ENCODE measurements at regions not wholly inside any gene's neighbourhood (a gene's known extent, or its start where the extent isn't known, plus 50 kb on each side); places are given as distances from the start of the nearest gene placed in this dataset.

DNA sequence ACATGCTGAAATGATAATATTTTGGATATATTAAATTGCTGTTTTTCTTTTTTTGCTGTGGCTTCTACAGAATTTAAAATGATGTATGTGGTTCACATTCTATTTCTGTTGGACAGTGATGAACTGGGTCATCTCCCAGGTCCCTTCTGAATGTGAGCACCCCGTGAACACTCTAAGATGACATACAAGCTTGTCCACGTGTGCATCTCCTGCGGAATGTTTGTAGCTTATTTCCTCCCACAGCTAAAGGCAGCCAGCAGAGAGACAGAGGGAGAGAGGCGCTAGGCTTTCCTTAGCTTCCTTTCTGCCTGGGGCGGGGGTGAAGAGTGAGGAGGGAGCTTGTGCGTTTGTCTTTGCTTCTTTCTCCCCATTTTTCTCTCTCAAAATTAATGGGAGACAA lies 219.1 kb downstream of the EMX2 start:
- Histone ChIP-seq H3K27me3 (ENCODE audit: insufficient read depth, low read length) (no peaks in the 10 kb centered on the region), H3K9me3 (ENCODE audit: low read depth, low read length) (no peaks in the 10 kb centered on the region), H3K4me1 (ENCODE audit: insufficient read depth, low read length) (no peaks in the 10 kb centered on the region), H3K4me3 (ENCODE audit: insufficient read depth, low read length) (no peak overlapping the region), H2AFZ (ENCODE audit: low read length) (no peak overlapping the region), H3K27ac (ENCODE audit: low read depth, low read length) (no peak overlapping the region), H4K20me1 (ENCODE audit: insufficient read depth, low read length) (no peaks in the 10 kb centered on the region), H3K79me2 (ENCODE audit: insufficient read depth, low read length) (no peaks in the 10 kb centered on the region), H3K4me2 (ENCODE audit: insufficient read depth, low read length) (no peak overlapping the region), H3K36me3 (ENCODE audit: insufficient read depth, low read length) (no peaks in the 10 kb centered on the region)
- TF ChIP-seq, protein P1, sequence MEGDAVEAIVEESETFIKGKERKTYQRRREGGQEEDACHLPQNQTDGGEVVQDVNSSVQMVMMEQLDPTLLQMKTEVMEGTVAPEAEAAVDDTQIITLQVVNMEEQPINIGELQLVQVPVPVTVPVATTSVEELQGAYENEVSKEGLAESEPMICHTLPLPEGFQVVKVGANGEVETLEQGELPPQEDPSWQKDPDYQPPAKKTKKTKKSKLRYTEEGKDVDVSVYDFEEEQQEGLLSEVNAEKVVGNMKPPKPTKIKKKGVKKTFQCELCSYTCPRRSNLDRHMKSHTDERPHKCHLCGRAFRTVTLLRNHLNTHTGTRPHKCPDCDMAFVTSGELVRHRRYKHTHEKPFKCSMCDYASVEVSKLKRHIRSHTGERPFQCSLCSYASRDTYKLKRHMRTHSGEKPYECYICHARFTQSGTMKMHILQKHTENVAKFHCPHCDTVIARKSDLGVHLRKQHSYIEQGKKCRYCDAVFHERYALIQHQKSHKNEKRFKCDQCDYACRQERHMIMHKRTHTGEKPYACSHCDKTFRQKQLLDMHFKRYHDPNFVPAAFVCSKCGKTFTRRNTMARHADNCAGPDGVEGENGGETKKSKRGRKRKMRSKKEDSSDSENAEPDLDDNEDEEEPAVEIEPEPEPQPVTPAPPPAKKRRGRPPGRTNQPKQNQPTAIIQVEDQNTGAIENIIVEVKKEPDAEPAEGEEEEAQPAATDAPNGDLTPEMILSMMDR (IDR thresholded peaks at IDR 0.05; ENCODE audit: extremely low read depth, low read depth, low read length) = no peak
- no peak for DNase-seq (ENCODE audit: insufficient read length, low spot score, missing footprints)

DNA sequence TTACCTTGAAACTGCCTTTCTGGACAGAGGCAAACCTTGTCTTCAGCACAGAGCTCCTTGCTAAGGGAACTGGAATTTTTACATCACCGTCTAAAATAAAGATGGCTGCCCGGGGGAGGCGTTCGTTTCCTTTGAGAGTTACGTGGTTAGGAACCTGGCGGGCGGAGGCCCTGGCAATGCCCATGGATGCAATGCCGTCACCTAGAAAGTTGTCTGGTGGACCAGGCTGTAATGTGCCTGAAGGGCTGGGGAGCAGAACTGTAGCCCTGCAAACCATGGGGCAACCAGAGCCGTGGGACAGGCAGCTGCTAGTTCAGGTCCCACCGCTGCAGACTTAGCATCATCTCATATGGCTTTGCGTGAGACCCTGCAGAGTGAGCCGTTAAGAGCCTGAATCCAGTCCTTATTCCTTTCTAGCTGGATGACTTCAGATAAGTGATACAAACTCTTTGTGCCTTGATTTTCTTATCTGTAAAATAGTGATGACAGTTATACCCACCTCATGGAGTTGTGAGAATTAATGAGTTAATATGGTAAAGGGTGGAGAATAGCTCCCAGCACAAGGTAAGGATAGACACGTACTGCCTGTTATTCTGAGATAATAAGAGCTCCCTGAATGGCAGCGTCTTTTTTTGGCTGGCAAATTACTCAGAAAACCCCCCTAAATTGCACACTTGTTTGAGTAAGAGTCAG lies 219.7 kb downstream of the EMX2 start:
- TF ChIP-seq, protein P1 (IDR thresholded peaks at IDR 0.05; ENCODE audit: extremely low read depth, low read depth, low read length) = no peak
- no peak overlapping the region for H2AFZ ChIP-seq (ENCODE audit: low read length)
- no peak for DNase-seq (ENCODE audit: insufficient read length, low spot score, missing footprints)

DNA sequence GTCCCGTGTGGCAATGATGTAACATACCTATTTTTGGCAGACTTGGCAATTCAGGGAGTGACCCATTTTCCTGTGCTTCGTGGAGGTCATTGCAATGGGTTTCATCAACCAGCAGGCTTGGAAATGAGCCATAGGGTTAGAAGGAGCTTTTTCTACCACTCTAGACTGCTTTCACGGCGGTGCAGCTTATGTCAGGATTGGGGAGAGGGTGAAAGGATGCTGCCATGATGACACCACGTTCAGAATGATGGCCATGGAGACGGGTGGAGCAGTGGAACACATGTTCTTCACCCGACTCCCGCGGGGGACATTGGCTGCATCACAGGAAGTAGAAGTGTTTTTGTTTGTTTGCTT lies 220.2 kb downstream of the EMX2 start:
- Histone ChIP-seq H3K27ac (ENCODE audit: low read depth, low read length) (no peak overlapping the region), H4K20me1 (ENCODE audit: insufficient read depth, low read length) (no peaks in the 10 kb centered on the region), H3K36me3 (ENCODE audit: insufficient read depth, low read length) (no peaks in the 10 kb centered on the region), H3K79me2 (ENCODE audit: insufficient read depth, low read length) (no peaks in the 10 kb centered on the region), H3K4me1 (ENCODE audit: insufficient read depth, low read length) (no peaks in the 10 kb centered on the region), H2AFZ (ENCODE audit: low read length) (no peak overlapping the region), H3K4me2 (ENCODE audit: insufficient read depth, low read length) (no peak overlapping the region), H3K9me3 (ENCODE audit: low read depth, low read length) (no peaks in the 10 kb centered on the region), H3K4me3 (ENCODE audit: insufficient read depth, low read length) (no peak overlapping the region), H3K27me3 (ENCODE audit: insufficient read depth, low read length) (no peaks in the 10 kb centered on the region)
- DNase-seq (ENCODE audit: insufficient read length, low spot score, missing footprints) = no peak
- TF ChIP-seq, protein P1 (IDR thresholded peaks at IDR 0.05; ENCODE audit: extremely low read depth, low read depth, low read length) = no peak

More for the DNA sequence above, 219.7 kb downstream of the EMX2 start:
- H3K9me3 ChIP-seq (ENCODE audit: low read depth, low read length) = no peaks in the 10 kb centered on the region
- no peaks in the 10 kb centered on the region for H3K36me3 ChIP-seq (ENCODE audit: insufficient read depth, low read length)
- no peak overlapping the region for H3K27ac ChIP-seq (ENCODE audit: low read depth, low read length)
- H3K27me3 ChIP-seq (ENCODE audit: insufficient read depth, low read length) = no peaks in the 10 kb centered on the region
- H3K4me1 ChIP-seq (ENCODE audit: insufficient read depth, low read length) = no peaks in the 10 kb centered on the region
- H4K20me1 ChIP-seq (ENCODE audit: insufficient read depth, low read length) = no peaks in the 10 kb centered on the region
- no peak overlapping the region for H3K4me3 ChIP-seq (ENCODE audit: insufficient read depth, low read length)
- no peak overlapping the region for H3K4me2 ChIP-seq (ENCODE audit: insufficient read depth, low read length)
- no peaks in the 10 kb centered on the region for H3K79me2 ChIP-seq (ENCODE audit: insufficient read depth, low read length)

DNA sequence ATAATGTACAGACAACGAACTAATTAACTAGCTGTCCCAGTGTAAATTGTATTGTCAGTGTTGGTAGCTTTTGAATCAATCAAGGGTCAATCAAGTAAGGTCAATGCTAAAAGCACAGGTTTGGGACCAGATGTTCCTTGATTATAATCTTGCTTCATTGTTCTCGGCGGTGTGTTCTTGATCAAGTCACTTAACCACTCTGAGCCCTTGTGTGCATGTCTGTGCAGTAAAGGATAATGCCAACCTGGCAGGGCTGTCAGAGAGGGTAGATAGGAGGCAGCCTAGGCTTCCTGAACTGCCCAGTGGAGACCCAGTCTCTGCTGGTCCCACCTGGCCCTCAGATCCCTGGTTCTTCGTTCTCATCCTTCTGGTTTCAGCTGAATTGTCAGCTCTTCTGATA lies 221.0 kb downstream of the EMX2 start:
- TF ChIP-seq, protein P1 (IDR thresholded peaks at IDR 0.05; ENCODE audit: extremely low read depth, low read depth, low read length) = no peak
- no peaks in the 10 kb centered on the region for H3K79me2 ChIP-seq (ENCODE audit: insufficient read depth, low read length)
- H3K4me3 ChIP-seq (ENCODE audit: insufficient read depth, low read length) = no peak overlapping the region
- H3K4me1 ChIP-seq (ENCODE audit: insufficient read depth, low read length) = no peaks in the 10 kb centered on the region
- no peak overlapping the region for H3K27ac ChIP-seq (ENCODE audit: low read depth, low read length)
- no peaks in the 10 kb centered on the region for H3K27me3 ChIP-seq (ENCODE audit: insufficient read depth, low read length)
- no peaks in the 10 kb centered on the region for H4K20me1 ChIP-seq (ENCODE audit: insufficient read depth, low read length)
- no peaks in the 10 kb centered on the region for H3K9me3 ChIP-seq (ENCODE audit: low read depth, low read length)
- no peak overlapping the region for H2AFZ ChIP-seq (ENCODE audit: low read length)
- H3K36me3 ChIP-seq (ENCODE audit: insufficient read depth, low read length) = no peaks in the 10 kb centered on the region
- H3K4me2 ChIP-seq (ENCODE audit: insufficient read depth, low read length) = no peak overlapping the region
- DNase-seq (ENCODE audit: insufficient read length, low spot score, missing footprints) = no peak

Data from osteoblast (primary cell).